ENCODE measurements at regions not wholly inside any gene's neighbourhood (a gene's known extent, or its start where the extent isn't known, plus 50 kb on each side); places are given as distances from the start of the nearest gene placed in this dataset.

DNA sequence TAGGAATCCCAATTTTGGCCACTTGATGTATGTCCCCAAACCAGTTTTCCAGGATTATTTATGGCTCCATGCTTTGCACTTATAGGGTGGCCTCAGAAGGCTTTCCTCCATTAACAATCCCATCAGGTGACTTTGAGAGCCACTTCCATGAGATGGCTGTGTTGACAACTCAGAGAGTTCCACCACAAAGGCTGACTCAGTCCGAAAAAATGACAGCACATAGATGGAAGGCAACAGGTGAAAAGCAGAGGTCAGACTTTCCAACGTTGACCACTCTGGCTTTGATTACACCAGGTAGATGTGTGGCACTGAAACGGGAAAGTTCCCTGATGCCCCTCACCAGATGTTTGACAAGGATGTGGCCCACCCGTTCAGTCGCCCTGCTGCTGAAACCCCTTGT, 431.4 kb upstream of the TNP1 start:
- no peak for ATAC-seq

DNA sequence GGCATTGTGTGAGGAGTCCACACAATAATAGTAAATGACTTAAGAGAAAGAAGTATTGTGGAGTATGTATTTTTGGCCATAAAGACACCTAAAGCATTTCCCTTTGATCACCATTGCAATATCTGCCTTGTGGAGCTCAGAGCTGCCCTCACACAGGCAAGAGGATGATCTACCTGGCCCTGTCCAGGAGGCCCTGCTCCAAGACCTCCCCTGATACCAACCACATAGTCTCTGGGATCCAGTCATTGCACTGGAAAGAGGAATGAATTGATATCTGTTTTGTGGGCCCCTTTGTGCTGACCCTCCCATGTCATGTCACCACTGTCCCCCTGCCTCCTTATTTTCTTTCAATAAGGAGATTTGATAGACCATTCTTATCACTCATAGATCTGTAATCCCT, 430.6 kb upstream of the TNP1 start:
- ATAC-seq, result no peak

DNA sequence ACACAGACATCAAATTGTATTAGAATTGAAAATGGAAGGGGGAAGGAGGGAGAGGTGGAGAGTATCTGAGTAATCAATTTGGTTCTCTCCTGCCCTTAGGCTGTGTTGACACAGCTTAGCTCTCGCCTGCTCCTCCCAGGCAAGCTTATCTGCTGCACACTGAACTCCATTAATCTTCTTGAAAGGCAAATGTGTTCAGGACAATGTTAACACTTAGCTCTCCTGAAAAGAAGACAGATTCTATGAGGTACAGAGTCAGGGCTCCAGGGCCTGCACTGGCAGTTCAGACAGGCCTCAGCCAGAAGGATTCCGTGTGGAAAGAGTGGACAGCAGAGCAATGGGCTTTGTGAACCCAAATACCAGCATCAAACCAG, 430.0 kb upstream of the TNP1 start:
- ATAC-seq, result no peak

DNA sequence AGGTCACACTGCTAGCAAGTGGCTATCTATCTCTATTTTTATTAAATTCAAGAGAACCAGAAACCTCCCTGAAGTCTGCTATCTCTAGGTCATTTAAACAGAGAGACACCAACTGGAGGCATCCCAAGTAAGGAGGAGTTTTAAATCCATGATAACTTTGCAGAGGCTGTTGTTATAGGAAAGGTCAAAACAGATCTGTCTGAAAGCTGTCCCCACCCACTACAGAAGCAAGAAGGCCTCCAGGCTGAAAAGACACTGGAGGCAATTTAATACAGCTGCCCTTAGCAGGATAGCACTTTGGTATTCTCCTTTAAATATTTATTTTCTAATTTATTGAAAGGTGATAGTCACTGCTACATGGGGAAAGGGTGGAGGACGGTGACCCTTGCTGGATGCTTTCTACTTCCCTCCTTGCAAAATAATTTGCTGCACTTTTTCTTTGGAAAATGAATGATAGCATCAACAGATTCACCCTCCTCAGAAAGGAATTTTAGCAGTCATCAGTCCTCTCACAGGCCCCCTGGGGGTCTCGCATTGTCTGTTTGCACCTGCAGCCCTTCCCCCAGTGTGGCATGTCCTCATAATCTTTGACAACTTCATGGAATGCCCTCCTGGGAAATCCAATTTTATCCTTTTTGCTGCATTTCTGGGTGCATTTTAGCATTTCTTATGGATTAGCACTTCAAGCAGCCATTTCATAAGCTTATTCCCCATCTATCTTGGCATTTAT, 429.5 kb upstream of the TNP1 start:
- no peak for ATAC-seq

DNA sequence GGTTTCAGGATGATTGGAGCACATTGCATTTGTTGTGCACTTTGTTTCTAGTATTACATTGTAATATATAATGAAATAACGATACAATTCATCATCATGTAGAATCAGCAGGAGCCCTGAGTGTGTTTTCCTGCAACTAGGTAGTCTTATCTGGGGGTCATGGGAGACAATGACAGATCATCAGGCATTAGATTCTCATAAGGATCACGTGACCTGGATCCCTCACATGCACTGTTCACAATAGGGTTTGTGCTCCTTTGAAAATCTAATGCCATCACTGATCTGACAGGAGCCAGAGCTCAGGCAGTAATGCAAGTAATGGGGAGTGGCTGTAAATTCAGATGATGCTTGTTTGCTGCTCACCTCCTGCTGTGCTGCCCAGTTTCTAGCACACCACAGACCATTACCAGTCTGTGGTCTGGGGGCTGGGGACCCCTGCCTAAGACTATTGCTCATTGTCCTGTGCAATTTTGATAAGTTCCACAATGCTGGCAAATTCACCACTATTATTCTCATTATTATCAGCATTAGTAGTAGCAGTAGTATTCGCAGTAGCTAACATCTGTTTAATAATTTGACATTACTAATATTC, 428.7 kb upstream of the TNP1 start:
- no peak for ATAC-seq

DNA sequence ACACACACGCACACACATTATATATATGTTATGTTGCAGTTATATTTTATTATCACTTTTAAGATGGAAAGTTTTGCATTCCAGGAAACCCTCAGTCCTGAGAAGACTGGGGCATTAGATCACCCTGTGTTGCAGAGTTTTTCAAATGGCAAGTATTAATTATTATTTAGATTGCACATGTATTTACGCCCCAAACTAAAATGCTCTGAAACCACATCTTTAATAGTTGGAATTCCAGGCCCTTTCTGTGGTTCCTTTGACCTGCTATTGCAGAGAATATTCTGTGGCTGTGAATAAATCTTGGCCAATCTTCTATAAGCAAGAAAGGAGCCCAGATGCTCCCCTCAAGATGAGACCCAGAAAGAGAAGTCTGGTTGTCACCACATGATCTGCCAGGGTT, 427.0 kb upstream of the TNP1 start:
- ATAC-seq, result no peak

DNA sequence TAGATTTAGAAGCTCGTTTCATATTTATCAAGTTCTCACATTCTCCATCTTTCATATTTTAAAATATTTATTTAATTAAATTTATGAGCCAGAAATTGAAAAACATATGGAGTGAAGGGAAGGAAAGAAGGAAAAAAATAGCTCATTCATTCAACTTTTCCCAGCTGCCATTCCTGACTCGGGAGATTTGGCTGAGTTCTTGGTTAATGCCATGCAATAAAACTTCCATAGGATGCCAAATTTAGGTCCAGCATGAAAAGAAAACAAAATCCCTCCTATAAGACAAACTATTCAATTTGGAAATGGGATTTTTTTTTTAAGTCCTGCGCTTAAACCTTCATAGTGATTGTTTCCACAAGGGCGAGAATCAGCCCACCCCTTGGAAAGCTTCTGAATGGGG, 426.1 kb upstream of the TNP1 start:
- ATAC-seq, result no peak

DNA sequence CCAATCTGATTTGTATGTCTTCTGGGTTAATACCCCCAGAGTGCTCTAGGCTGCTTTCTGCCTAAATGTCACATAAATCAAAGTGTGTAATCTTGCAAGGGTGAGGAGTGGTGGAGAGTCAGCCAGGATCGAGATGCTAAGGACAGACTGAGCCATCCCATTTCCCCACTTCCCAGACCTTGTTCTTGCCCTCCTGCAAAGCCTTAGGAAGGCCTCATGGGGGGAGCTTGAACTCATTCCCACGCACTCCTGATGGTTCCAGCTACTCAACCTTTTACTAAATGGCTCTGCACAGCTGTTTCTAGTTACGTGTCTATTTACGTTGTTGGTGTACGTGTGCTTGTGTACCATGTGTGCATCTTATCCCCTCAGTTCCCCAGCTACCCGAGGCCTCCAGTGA, 423.6 kb upstream of the TNP1 start:
- no peak for ATAC-seq

DNA sequence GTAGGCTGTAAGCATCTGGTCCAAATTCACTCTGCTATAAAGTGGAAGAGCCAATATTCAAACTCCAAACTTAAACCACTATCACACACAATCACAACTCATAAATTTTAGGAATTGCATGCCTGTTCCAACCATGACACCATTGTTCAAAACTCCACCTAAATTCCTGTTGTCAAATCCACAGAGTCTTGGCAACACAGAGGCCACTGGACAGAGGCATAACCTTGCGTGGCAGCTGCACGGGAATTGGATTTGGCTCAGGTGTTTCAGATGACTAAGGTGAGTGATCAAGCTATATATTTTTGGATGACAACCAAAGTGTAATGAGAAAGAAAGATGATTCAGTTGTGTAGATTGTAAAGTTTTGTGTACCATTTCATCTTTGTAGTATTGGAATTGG, 422.7 kb upstream of the TNP1 start:
- ATAC-seq, result no peak

DNA sequence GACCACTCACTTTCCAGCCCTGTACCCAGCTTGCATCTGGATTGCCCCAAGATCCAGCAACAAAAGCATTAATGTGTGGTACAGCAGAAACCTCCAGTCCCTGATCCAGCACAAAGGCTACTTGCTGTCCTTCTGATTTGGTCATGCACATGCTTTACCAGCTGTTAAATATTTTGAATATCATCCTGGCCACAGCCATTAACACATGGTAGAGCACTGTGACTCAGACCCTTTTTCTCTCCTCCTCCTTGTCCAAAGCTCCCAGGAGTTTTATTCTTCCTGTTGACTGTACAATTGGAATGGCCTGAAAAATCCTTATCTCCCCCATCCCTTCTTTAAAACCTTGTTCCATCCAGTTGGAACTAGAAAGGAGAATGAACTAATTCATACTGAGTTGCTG, 419.7 kb upstream of the TNP1 start:
- ATAC-seq, result no peak

DNA sequence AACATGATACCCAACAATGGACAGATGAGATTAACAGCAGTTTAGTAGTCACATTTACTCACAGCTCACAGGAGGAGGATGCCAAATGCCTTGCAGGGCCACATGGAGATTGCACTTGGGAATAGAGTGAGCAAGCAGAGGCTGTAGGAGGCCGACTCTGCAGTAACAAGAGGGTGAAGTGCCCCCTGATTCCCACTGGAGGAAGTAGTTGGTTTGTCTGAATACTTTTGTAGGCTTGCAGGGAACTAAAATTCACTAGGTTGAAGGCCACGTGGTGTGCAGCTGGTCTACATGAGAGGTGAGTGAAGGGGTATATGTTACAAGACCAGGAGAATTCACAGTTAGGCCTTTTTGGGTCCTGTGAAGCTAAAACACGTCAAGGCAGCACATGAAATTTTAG, 419.3 kb upstream of the TNP1 start:
- ATAC-seq, result no peak

DNA sequence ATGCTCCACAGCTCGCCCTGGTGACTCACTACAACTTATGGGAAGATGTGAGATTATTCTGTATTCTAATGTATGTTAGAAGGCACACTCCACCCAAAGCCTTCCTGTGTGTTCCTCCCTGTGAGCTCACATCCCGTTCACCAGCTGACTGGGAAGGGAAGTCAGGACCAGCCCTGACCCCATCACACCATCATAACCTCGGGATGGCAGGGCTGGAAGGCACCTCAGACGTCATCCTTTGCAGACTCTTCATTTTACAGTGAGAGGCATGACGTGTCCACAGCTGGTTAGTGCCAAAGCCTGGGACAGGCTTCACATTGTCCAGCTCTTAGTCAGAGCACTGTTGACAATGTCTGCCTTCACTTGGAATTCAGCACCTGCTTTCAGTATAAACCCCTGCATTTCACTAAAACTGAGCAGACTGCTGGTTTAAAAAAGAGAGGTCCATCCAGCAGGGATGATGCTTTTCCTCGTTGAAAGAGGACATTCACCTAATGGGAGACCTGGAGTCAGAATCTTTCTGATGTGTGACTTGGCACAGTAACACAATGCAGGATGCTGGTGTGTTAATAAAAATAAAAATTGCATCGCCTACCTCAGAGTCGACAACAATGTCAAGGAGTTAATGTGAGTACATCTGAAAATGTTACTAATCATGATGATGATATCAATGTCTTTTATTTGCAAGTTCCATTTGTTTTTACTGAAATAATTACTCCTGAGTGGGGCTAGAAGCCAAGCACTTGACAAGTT, 418.0 kb upstream of the TNP1 start:
- no peak for ATAC-seq

DNA sequence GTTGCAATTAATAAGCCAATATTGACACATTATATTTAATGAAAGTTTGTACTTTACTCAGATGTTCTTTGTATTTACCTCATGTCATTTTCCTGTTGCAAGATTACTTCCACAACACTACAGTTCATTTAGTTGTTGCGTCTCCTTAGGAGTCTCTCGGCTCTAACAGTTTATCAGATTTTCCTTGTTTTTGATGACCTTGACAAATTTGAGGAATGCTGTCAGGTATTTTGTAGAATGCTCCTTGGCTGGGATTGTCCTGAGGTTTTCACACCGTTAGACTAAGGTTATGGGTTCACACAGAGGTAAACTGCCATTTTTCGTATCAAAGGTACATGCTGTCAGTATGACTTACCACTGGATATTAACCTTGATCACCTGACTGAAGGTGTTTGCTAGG, 416.6 kb upstream of the TNP1 start:
- no peak for ATAC-seq

DNA sequence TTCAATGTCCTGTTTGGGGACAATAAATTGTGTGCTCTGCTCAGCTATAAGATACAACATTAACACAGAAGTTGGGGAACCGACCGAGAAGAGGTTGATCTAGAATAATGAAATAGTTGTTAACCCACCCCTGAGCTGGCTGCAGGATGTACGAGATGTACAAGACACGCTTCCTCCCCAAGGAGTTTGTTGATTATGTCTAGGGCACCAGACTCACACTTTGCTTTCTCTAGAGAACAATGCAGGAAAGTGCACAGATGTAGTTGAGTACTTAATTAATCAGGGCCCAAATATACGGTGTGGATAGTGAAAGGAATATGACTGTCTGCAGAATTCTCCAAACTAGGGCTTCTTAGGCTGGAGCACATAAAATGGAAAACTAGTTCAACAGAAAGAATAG, 415.2 kb upstream of the TNP1 start:
- ATAC-seq, result no peak

DNA sequence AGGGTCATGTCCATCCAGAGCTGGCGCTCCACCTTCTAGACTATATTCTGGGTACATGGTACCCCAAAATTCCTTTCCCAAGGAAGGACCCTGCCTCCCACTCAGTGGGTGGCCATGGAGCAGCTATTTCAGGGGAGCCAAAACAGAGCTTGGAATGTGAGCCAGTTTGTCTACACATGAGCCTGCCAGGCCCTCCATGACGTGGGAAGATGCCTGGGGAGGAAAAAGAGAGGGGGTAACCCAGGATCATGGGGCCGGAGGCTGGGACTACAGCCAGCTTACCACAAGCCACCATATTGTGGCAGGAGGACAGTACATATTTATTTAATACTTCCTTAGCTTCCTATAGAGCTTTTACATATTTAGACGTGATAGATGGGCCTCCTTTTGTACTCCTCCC, 414.7 kb upstream of the TNP1 start:
- ATAC-seq, result no peak

DNA sequence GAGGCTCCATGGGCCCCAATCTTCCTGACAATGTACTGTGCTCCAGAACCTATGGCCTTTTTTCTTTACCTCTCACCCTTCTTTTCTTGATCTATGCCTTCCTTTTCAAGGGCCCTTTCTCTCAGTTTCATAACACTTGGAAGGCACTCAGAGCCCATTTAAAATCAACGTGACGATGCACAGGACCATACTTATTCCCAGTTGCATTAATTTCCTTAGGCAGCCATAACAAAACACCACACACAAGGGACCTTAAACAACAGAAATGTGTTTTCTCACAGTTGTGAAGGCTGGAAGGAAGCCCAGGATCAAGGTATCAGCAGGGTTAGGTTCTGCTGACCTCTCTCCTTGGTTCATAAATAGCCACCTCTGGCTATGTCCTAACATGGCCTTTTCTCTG, 414.0 kb upstream of the TNP1 start:
- no peak for ATAC-seq

DNA sequence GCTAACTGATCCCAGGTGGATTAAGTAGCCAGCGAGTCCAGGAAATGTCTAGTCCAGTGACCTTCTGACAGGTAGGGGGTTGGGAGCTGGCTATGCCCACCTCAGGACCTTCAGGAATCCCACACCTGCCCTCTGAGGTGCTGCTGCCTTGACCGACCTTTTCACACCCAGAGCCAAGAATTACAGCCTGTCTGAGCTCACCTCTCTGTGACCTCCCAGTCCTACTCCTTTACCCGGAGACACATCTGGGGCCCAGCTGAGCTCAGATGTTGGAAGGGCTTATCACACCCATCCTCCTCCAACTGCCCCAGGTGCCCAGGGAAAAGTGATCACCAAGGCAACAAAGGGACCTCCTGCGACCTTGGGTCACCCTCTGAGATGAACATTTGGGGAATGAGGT, 413.3 kb upstream of the TNP1 start:
- ATAC-seq, result no peak

DNA sequence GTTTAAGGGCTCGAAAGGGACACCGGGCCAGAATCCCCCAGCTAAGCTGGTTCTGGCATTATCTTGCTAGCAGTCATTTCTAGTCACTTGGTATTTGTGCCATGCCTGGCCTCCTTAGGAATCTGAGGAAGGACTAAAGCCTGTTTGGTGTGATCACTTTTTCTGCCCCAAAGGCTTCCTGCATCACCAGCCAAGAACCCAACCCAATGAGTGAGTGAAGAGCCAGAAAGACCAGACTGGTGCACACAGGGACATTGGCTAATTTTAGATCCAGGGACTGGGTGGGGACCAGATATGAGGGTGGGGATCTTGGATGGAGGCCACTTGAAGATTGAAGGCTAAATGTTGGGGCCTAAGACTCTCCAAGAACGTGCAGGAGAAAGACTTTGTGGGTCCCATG, 411.9 kb upstream of the TNP1 start:
- ATAC-seq, result no peak

DNA sequence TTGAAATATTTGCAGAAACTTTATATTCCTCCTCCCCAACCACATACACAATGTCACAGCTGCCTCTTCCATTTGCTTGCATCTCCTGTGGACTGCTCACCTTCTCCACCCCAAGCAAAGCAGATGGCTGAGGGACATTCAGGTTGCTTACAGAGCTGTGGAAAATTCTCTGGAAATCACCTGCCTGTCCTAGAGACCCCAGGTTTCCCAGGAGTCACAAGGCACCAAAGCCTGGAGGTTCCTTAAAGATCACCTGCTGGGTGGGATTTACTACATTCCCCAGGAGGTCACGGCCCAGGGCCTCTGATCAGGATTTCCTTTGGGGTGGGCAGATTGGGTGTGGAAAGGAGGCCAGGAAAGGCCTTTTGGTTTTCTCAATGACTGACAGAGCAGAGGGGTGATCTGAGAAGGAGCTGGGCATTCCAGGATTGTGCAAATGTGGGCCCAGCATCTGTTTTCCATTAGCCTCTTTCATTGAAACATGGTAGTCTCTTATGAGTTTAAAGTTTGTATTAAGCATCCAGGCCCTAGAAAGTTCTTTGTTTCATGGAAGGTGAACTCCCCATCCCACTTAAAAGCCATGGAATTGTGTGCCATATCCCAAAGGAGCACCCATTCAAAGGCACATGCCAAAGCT, 410.7 kb upstream of the TNP1 start:
- ATAC-seq, result no peak

DNA sequence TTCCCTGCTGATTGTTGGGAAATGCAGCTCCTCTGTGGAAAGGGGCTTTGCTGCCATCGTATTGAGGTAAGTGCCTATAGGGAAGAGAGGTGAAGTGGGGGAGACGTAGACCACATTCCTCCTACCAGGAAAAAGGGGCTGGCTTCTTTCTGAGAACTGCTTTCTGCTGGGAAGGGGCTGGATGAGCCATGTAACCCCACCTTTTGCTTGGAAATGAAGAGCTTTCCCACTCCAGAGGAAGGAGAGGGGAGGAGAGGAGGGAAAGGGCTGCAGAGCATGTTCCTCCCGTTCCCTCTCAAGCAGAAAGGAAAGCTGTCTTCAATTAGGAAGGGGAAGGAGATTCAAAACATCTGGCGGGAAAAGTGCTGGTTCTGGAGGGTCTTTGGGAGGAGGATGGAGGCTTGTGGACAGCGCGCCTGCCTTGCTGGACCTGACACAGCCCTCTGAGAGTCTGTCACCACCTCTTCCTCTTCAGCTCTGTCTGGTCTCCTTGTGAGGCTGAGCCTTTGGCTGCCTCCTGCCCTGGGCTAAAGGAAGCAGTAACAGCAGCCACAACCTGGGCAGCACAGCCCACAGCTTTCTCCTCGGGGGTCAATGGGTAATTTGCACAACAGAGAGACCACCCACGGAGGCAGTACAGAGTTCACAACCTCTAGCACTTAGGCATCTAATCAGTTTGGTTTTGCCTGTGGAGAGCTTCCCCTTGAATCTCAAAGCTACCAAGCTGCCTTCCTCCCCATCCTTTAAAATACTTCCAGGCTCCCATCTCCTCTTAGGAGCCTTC, 410.0 kb upstream of the TNP1 start:
- no peak for ATAC-seq

DNA sequence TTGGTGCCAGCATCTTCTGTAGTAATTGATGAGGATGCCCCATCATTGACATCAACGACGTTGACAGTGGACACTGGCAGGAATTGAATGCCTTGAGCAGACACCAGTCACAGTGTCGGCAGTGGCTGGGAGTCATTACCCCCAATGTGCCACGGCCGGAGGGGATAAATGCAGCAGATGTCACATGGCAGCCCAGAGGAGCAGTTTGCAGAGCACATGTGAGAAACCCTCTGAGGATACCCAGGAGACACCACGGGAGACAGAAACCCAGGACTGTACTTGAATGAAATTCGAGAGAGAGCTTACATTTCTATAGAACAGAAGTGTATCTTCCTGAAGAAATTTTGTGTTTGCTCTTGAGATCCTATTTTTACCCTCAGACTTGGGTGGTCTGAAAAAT, 409.1 kb upstream of the TNP1 start:
- no peak for ATAC-seq

DNA sequence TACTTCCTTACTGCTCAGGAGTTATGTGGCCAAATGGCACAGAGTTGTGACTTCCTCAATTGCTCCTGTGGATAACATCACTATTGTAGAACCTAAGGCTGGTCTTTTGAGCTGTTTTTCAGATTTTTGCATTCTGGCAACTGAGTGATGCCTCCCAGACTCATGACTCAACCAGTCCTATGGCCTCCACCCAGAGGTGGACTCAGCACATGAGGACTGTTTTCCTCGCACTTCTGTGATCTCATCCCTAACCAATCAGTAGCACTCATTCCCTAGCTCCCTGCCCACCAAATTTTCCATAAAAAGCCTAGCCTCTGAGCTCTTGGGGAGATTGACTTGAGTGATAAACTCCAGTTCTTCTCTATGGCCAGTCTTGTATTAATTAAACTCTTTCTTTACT, 407.9 kb upstream of the TNP1 start:
- no peak for ATAC-seq

DNA sequence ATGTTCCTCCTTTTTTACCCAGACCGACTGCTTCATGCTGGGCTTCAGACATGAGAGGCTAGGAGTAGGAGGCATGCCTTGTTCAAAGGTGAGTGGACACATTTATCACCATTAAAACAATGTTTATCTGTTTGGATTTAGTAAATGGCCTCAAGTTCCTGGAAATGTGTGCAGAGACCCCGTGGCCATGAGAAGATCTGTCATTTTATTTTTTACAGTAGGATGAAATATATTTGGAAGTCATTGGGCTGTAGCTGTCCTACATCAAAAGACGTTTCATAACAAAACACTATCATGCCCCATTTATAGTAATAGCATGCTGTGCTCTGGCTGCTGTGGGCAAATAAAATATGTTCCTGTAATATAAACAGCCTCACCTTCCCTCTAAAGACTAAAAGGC, 403.9 kb upstream of the TNP1 start:
- no peak for ATAC-seq
